ENCODE measurements at regions not wholly inside any gene's neighbourhood (a gene's known extent, or its start where the extent isn't known, plus 50 kb on each side); places are given as distances from the start of the nearest gene placed in this dataset.

DNA sequence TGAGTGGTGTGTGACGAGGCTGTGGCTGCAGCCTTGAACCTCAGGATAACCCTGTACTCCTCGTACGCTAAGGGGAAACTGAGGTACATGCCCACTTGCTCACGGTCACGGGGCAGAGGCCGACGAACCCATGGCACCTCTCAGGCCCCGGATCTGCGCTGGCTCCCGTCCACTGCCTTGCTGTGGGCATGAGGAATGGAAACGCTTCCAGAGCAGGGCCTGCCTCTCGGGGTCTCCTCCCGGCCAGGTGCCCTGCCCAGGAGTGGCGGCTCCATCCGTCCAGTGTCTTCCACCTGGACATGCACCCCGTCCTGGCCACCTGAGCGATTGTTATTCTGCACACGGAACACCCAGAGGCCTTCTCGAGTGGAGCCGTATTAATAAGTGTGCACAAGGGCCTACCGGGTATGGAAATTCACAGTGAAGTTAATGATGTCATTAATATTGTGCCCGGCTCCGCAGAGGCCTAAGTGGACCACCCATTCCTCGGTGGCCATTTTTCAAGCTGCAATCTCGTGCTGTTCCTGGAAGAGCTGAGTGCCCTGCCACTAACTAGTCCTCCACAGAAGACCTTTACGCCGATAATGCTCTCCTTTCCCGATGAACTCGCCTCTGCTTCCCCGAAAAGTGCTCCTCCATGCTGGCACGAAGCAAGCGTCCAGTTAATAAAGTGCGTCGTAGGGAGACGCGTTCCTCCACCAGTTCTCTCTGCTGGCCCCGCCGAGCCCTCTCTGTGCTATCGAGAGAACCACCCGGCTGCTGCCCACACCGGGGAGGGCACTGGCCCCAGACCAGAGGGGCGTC, 927.9 kb downstream of the BRD1 start:
- H4K20me1 ChIP-seq (ENCODE audit: insufficient read depth, low read length), result no peaks in the 10 kb centered on the region
- peaks cover 9% of the 10 kb centered on the region for H3K4me1 ChIP-seq (ENCODE audit: insufficient read depth, low read length)
- H3K27ac ChIP-seq (ENCODE audit: extremely low read length, insufficient read depth, low read length), result no peak overlapping the region
- in situ Hi-C loops (cut with HindIII; ENCODE audit: extremely low pct_ligation_motif_present, low pct_unique_long_range_greater_than_20kb), result no loop called here
- no peak overlapping the region for H3K4me3 ChIP-seq (replicated peaks in 1 of 3; ENCODE audit: insufficient read depth in 1 of 3, low read depth in 2 of 3, low read length in 3 of 3)
- TF ChIP-seq ZNF335 (CRISPR knock-in tag; IDR thresholded peaks at IDR 0.05), result no peak
- TF ChIP-seq EEA1 (CRISPR knock-in tag; IDR thresholded peaks at IDR 0.05; ENCODE audit: borderline replicate concordance), result no peak
- no peak for TF ChIP-seq ZNF326 (CRISPR knock-in tag; IDR thresholded peaks at IDR 0.05; ENCODE audit: borderline replicate concordance)
- no peak for TF ChIP-seq ZNF34 (CRISPR knock-in tag; IDR thresholded peaks at IDR 0.05; ENCODE audit: borderline replicate concordance)
- TF ChIP-seq CHD4 (IDR thresholded peaks at IDR 0.05; ENCODE audit: borderline replicate concordance, low read length), result no peak
- TF ChIP-seq ATF7 (IDR thresholded peaks at IDR 0.05), result peak; percentile 64; the same call in 1 of the 2 replicates
- no peak for TF ChIP-seq ATF7 (CRISPR knock-in tag; IDR thresholded peaks at IDR 0.05)
- no peak overlapping the region for H3K9ac ChIP-seq (ENCODE audit: insufficient read depth, low read depth, low read length)
- ChIA-PET POLR2A (no interaction called here), CTCF (ENCODE audit: low intra/inter-chr PET ratio, low total read pairs) (no interaction called here)
- H3K9me3 ChIP-seq (ENCODE audit: low read length), result no peaks in the 10 kb centered on the region
- FAIRE-seq, result no peak
- no peak for DNase-seq (ENCODE audit: low spot score)
- H3K27me3 ChIP-seq (ENCODE audit: control insufficient read depth in 1 of 2, insufficient read depth in 2 of 2, low read length in 2 of 2), result peaks cover 0 to 41% of the 10 kb centered on the region in 2 experiments; a peak in 3 of 5 replicates
- BruUV-seq (replicated peaks), result no TSS peak
- H3K36me3 ChIP-seq (replicated peaks in 1 of 2; ENCODE audit: control insufficient read depth in 1 of 2, insufficient read depth in 2 of 2, low read length in 2 of 2), result no peaks in the 10 kb centered on the region
- H3K79me2 ChIP-seq (ENCODE audit: insufficient read depth, low read length), result no peaks in the 10 kb centered on the region
- no peak for ATAC-seq
- intact Hi-C loops (cut with micrococcal nuclease; ENCODE audit: unreplicated experiment), result no loop called here
- H3K4me2 ChIP-seq (ENCODE audit: low read depth, low read length), result no peak overlapping the region
- no peak overlapping the region for H2AFZ ChIP-seq (ENCODE audit: low read length)
- WGBS (ENCODE audit: low lambda C conversion rate), result 69% methylated on average over 18 of the region's 42 CpGs

DNA sequence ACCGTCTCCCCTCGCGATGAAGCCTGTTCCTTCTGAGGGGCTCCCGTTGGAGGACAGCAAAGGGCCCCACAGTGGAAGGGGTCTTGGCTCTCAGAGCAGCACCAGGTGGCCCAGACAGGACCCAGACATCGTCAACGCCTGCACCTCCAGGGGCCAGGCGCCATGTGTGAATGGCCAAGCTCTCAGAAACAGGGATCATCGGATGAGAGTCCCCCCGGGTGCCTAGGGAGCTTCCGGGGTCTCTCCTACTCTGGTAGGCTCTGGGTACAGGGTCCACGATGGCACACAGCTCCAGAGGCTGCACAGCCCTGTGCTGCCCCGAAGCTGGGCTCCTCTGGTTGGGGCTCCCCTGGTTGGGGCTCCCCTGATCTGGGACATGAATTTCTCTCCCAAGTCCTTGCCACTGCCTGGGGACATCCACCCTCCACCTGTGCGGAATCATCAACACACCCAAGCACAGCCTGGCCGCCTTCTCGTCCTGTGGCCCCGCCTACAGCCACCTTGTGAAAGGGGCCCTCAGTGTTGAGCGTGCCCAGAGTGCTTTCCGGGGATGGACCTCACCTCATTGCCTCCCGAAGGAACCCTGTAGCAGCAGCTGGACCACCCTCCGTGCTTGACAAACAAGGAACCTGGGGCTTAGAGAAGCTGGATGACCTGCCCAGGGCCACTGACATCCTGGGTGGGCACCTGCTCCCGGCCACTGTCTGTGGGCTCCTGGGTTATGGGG, 929.0 kb downstream of the BRD1 start:
- FAIRE-seq (no peak), DNase-seq (ENCODE audit: low spot score) (no peak), ATAC-seq (no peak)
- ChIA-PET POLR2A (no interaction called here), CTCF (ENCODE audit: low intra/inter-chr PET ratio, low total read pairs) (no interaction called here)
- WGBS (ENCODE audit: low lambda C conversion rate), result 80% methylated on average over 1 of the region's 21 CpGs
- Histone ChIP-seq H3K9ac (ENCODE audit: insufficient read depth, low read depth, low read length) (no peak overlapping the region), H3K4me2 (ENCODE audit: low read depth, low read length) (no peak overlapping the region), H3K9me3 (ENCODE audit: low read length) (no peaks in the 10 kb centered on the region), H3K79me2 (ENCODE audit: insufficient read depth, low read length) (no peaks in the 10 kb centered on the region), H4K20me1 (ENCODE audit: insufficient read depth, low read length) (no peaks in the 10 kb centered on the region), H3K4me3 (replicated peaks in 1 of 3; ENCODE audit: insufficient read depth in 1 of 3, low read depth in 2 of 3, low read length in 3 of 3) (no peak overlapping the region), H2AFZ (ENCODE audit: low read length) (no peak overlapping the region), H3K27me3 (ENCODE audit: control insufficient read depth in 1 of 2, insufficient read depth in 2 of 2, low read length in 2 of 2) (peaks cover 0 to 51% of the 10 kb centered on the region in 2 experiments; a peak in 3 of 5 replicates), H3K4me1 (ENCODE audit: insufficient read depth, low read length) (peaks cover 9% of the 10 kb centered on the region), H3K36me3 (replicated peaks in 1 of 2; ENCODE audit: control insufficient read depth in 1 of 2, insufficient read depth in 2 of 2, low read length in 2 of 2) (no peaks in the 10 kb centered on the region), H3K27ac (ENCODE audit: extremely low read length, insufficient read depth, low read length) (no peak overlapping the region)
- intact Hi-C loops (cut with micrococcal nuclease; ENCODE audit: unreplicated experiment) (no loop called here), in situ Hi-C loops (cut with HindIII; ENCODE audit: extremely low pct_ligation_motif_present, low pct_unique_long_range_greater_than_20kb) (no loop called here)
- no TSS peak for BruUV-seq (replicated peaks)
- TF ChIP-seq, protein P1, sequence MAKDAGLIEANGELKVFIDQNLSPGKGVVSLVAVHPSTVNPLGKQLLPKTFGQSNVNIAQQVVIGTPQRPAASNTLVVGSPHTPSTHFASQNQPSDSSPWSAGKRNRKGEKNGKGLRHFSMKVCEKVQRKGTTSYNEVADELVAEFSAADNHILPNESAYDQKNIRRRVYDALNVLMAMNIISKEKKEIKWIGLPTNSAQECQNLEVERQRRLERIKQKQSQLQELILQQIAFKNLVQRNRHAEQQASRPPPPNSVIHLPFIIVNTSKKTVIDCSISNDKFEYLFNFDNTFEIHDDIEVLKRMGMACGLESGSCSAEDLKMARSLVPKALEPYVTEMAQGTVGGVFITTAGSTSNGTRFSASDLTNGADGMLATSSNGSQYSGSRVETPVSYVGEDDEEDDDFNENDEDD (CRISPR knock-in tag; IDR thresholded peaks at IDR 0.05; ENCODE audit: borderline replicate concordance), result no peak
- TF ChIP-seq, protein P2, sequence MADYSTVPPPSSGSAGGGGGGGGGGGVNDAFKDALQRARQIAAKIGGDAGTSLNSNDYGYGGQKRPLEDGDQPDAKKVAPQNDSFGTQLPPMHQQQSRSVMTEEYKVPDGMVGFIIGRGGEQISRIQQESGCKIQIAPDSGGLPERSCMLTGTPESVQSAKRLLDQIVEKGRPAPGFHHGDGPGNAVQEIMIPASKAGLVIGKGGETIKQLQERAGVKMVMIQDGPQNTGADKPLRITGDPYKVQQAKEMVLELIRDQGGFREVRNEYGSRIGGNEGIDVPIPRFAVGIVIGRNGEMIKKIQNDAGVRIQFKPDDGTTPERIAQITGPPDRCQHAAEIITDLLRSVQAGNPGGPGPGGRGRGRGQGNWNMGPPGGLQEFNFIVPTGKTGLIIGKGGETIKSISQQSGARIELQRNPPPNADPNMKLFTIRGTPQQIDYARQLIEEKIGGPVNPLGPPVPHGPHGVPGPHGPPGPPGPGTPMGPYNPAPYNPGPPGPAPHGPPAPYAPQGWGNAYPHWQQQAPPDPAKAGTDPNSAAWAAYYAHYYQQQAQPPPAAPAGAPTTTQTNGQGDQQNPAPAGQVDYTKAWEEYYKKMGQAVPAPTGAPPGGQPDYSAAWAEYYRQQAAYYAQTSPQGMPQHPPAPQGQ (CRISPR knock-in tag; IDR thresholded peaks at IDR 0.05; ENCODE audit: borderline replicate concordance), result no peak
- TF ChIP-seq, protein P3, sequence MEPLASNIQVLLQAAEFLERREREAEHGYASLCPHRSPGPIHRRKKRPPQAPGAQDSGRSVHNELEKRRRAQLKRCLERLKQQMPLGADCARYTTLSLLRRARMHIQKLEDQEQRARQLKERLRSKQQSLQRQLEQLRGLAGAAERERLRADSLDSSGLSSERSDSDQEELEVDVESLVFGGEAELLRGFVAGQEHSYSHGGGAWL (CRISPR knock-in tag; IDR thresholded peaks at IDR 0.05), result no peak
- no peak for TF ChIP-seq ZNF790 (CRISPR knock-in tag; IDR thresholded peaks at IDR 0.05; ENCODE audit: borderline replicate concordance)
- TF ChIP-seq ZNF792 (CRISPR knock-in tag; IDR thresholded peaks at IDR 0.05), result no peak
- TF ChIP-seq PAX8 (CRISPR knock-in tag; IDR thresholded peaks at IDR 0.05; ENCODE audit: borderline replicate concordance), result no peak

Data from HepG2 (cell line).